HepG2 (cell line): ENCODE measurements at regions not wholly inside any gene's neighbourhood (a gene's known extent, or its start where the extent isn't known, plus 50 kb on each side); places are given as distances from the start of the nearest gene placed in this dataset.

Experiments
- CTCF ChIP-seq: sonication (generic); formaldehyde crosslinking; IDR thresholded peaks from 2 replicates; pipeline ENCODE4 v1.5.0; 2020; ENCODE audit warnings: mild to moderate bottlenecking, missing genetic modification reagents, moderate library complexity
- FOXM1 ChIP-seq: sonication (generic); formaldehyde crosslinking; IDR thresholded peaks from 2 replicates; pipeline ENCODE4 v1.5.0; 2020; ENCODE audit warnings: missing genetic modification reagents
- GABPA ChIP-seq, 2 experiments: IDR thresholded peaks; 2 replicates each; pipeline ENCODE4 v1.6.1; 2011 to 2016; ENCODE audit warnings: low read depth in 2 of 2, low read length in 1 of 2, missing biosample characterization in 1 of 2, missing genetic modification characterization in 1 of 2
- GTF3A ChIP-seq: sonication (generic); formaldehyde crosslinking; conservative IDR thresholded peaks from 2 replicates; pipeline ENCODE4 v1.4.0; 2020; ENCODE audit warnings: mild to moderate bottlenecking, missing genetic modification reagents
- MAF1 ChIP-seq: sonication (generic); formaldehyde crosslinking; IDR thresholded peaks from 2 replicates; pipeline ENCODE4 v1.5.0; 2020; ENCODE audit warnings: missing genetic modification reagents, borderline replicate concordance
- MTF2 ChIP-seq: sonication (generic); formaldehyde crosslinking; IDR thresholded peaks from 2 replicates; pipeline ENCODE4 v1.5.0; 2020; ENCODE audit warnings: missing genetic modification reagents, borderline replicate concordance
- MYNN ChIP-seq: sonication (generic); formaldehyde crosslinking; IDR thresholded peaks from 2 replicates; pipeline ENCODE4 v1.4.0; 2020; ENCODE audit warnings: mild to moderate bottlenecking, low read depth, missing genetic modification reagents
- NFIC ChIP-seq: IDR thresholded peaks from 2 replicates; pipeline ENCODE4 v1.6.1; 2012; ENCODE audit warnings: mild to moderate bottlenecking, low read length, inconsistent platforms
- PHF21A ChIP-seq: sonication (generic); formaldehyde crosslinking; IDR thresholded peaks from 2 replicates; pipeline ENCODE4 v1.5.0; 2020; ENCODE audit warnings: mild to moderate bottlenecking, missing genetic modification reagents
- RAD21 ChIP-seq: fragments of 450-650 bp; formaldehyde crosslinking; IDR thresholded peaks from 2 replicates; pipeline ENCODE4 v1.5.0; 2020; ENCODE audit warnings: mild to moderate bottlenecking
- SP4 ChIP-seq: sonication (generic); formaldehyde crosslinking; IDR thresholded peaks from 2 replicates; pipeline ENCODE4 v1.8.1; 2023; ENCODE audit warnings: mild to moderate bottlenecking, missing genetic modification reagents
- USF2 ChIP-seq, 2 experiments: sonication (generic) in 1 of 2; formaldehyde crosslinking in 1 of 2; IDR thresholded peaks; 2 replicates each; pipeline versions ENCODE4 v1.5.1 to v1.6.1; 2011 to 2020; ENCODE audit warnings: borderline replicate concordance in 1 of 2, low read depth in 1 of 2, low read length in 1 of 2, mild to moderate bottlenecking in 1 of 2, missing genetic modification reagents in 1 of 2, moderate library complexity in 1 of 2
- ZC3H4 ChIP-seq: sonication (generic); formaldehyde crosslinking; IDR thresholded peaks from 2 replicates; pipeline ENCODE4 v1.4.0; 2020; ENCODE audit warnings: missing genetic modification reagents, borderline replicate concordance
- ZNF530 ChIP-seq: sonication (generic); formaldehyde crosslinking; IDR thresholded peaks from 2 replicates; pipeline ENCODE4 v1.5.0; 2020; ENCODE audit warnings: low read depth, mild to moderate bottlenecking, missing genetic modification reagents

DNA sequence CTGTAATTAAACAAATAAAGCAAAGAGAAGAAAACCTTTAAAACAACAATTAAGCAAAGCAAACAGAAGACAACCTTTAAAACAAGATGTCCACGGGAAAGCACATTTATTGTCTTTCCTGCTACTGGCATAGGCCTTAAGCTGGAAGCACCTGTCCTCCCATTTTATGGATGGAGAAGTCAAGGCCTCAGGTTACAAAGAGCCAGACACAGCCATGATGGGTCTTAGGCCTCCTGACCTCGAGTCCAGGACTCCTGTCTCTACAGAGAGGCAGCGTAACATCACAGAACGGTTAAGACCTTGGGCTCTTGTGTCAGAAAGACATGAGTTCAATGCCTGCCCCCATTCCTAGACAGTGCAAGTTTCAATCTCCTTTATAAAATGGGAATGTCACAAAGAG lies 54.7 kb upstream of the INSYN1 start:
- TF ChIP-seq MTF2 (CRISPR knock-in tag): no peak
- TF ChIP-seq USF2 (IDR thresholded peaks at IDR 0.05; ENCODE audit: low read depth, low read length): no peak
- no peak for TF ChIP-seq USF2 (CRISPR knock-in tag; IDR thresholded peaks at IDR 0.05; ENCODE audit: borderline replicate concordance)
- TF ChIP-seq NFIC: no peak
- TF ChIP-seq FOXM1 (CRISPR knock-in tag): no peak
- no peak for TF ChIP-seq RAD21 (CRISPR knock-in tag)
- TF ChIP-seq GABPA (IDR thresholded peaks at IDR 0.05; ENCODE audit: low read depth, low read length): no peak
- no peak for TF ChIP-seq GABPA (CRISPR knock-in tag; IDR thresholded peaks at IDR 0.05; ENCODE audit: low read depth)
- TF ChIP-seq MYNN: no peak
- no peak for TF ChIP-seq PHF21A (CRISPR knock-in tag)
- no peak for TF ChIP-seq MAF1 (CRISPR knock-in tag)
- no peak for TF ChIP-seq SP4 (CRISPR knock-in tag)
- TF ChIP-seq ZC3H4 (CRISPR knock-in tag): no peak
- no peak for TF ChIP-seq GTF3A (CRISPR knock-in tag)
- TF ChIP-seq ZNF530 (CRISPR knock-in tag): no peak
- TF ChIP-seq CTCF: no peak
